ENCODE measurements at regions not wholly inside any gene's neighbourhood (a gene's known extent, or its start where the extent isn't known, plus 50 kb on each side); places are given as distances from the start of the nearest gene placed in this dataset.
"Not testable (repeated sequence)": the region's sequence is repeated elsewhere in the genome, so short reads cannot be mapped to it uniquely, and the experiment has no call there.

GRCh38 chr3:72065236-72065635 lies 280.3 kb upstream of the PROK2 start:
- no peak for DNase-seq (ENCODE audit: low read depth, low spot score)

- DNase-seq (ENCODE audit: low read depth, low spot score): not testable (repeated sequence)
These were observed 279.8 kb upstream of the PROK2 start for GRCh38 chr3:72064727-72065126.

- no peak for DNase-seq (ENCODE audit: low read depth, low spot score)
These were observed 277.1 kb upstream of the PROK2 start for GRCh38 chr3:72062017-72062416.

GRCh38 chr3:72060447-72061034 lies 275.6 kb upstream of the PROK2 start:
- DNase-seq (ENCODE audit: low read depth, low spot score): no peak

GRCh38 chr3:72058493-72059081 lies 273.6 kb upstream of the PROK2 start:
- no peak for DNase-seq (ENCODE audit: low read depth, low spot score)

GRCh38 chr3:72055436-72055835 lies 270.5 kb upstream of the PROK2 start:
- no peak for DNase-seq (ENCODE audit: low read depth, low spot score)

DNA sequence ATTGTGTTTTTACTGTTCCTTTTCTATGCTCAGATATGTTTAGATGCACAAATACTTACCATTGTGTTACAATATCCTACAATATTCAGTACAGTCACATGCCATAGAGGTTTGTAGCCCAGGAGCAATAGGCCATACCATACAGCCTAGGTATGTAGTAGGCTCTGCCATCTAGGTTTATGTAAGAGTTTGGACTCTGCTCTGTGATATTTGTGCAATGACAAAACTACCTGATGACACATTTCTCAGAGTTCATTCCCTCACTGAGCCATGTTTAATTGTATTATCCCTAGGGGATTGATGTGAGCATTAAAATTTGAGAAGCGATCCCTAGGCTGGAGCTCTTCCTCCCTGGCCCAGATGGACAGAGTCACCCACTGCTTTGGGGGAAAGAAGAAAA lies 270.0 kb upstream of the PROK2 start:
- no peak for DNase-seq (ENCODE audit: low read depth, low spot score)

DNA sequence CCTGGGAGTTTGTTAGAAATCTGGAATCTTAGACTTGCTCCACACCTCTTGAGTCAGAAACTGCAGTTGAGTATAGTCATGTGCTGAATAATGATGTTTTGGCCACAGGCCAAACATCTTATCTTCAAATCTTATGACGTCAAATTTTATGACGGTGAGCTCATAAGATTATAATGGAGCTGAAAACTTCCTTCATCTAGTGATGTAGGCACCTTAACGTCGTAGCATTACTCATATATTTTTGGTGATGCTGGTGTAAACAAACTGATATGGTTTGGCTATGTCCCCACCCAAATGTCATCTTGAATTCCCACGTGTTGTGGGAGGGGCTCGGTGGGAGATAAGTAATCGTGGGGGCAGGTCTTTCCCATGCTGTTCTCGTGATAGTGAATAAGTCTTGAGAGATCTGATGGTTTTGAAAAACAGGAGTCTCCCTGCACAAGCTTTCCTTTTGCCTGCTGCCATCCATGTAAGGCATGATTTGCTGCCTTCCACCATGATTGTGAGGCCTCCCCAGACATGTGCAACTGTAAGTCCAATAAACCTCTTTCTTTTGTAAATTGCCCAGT lies 268.0 kb upstream of the PROK2 start:
- DNase-seq (ENCODE audit: low read depth, low spot score): no peak

GRCh38 chr3:72050771-72051170 lies 265.8 kb upstream of the PROK2 start:
- DNase-seq (ENCODE audit: low read depth, low spot score): no peak

- DNase-seq (ENCODE audit: low read depth, low spot score): no peak
These were observed 265.2 kb upstream of the PROK2 start for GRCh38 chr3:72050048-72050632.

- DNase-seq (ENCODE audit: low read depth, low spot score): no peak
These were observed 264.4 kb upstream of the PROK2 start for GRCh38 chr3:72049300-72049699.

DNA sequence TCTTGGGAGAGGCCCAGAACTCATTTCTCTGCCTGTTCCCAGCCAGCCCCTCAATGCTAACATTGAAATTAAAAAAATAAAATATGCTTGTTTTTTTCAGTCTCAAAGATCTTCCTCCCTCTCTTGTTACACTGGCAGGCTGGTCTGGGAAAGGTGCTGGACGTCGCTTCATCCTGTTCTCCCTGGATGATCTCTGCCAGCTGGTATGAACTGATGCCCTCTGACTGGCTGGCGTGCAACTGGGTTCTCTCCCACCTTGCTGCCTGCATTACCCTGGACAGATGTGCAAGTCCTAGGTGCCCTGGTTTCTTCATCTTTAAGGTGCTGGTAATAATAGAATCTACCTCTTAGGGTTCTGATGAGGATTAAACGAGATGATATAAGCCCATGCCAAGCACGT lies 263.9 kb upstream of the PROK2 start:
- no peak for DNase-seq (ENCODE audit: low read depth, low spot score)

DNA sequence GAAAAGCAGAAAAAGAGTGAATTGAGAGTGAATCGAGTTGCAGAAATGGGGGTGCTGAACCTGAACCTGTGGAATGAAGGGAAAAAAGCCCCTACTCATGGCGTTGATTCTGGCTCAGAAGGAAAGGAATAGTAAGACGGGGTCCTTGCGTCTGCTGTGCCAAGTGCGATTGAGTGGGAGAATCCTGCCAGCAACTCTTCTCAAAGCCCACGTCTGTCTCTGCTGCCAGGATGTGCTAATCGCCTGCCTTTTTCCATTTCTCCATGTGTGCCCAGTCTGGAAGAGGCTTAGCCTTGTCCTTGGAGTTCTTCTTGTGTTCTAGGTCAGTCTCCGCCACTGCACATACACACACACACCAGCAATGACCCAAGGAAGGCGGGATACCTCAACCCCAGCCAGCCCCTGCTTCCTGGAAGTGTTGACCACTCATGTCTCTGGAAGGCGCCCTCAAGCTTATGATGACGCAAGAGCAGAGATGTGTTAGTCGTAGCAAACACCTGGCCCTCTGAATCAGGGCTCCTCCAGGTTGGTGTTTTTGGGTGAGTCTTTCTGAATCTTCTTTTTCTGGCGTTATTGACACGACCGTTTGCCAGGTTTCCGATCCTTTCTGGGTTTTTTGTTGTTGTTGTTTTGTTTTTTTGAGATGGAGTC lies 262.4 kb upstream of the PROK2 start:
- DNase-seq (ENCODE audit: low read depth, low spot score): no peak

DNA sequence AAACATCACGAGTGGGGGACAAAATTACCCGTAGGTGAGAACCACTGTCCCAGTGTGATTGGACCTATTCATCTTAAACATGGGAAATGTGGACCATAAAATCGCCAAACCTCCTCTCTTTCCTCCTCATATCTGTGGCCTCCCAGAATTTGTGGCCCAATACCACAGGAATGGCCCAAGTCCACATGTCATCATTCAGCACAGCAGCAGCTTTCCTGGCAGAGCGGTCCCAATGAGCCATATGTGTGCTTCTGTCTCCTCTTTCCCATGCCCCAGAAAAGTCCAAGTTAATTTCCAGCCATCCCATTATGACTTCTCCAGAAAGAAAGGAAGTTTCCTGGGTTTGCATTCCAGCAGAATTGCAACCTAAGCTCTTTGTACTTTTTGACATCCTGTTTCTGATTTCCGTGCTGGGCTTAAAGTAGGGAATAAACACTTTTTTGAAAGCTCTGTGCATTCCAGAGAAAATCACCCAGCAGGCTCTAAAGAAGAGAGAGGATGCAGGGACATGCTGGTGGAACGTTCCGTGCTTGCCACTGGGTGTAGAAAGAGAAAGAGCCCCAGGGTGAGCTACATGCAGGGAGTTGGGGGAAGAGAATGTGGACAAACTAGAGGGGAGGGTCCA lies 259.4 kb upstream of the PROK2 start:
- no peak for DNase-seq (ENCODE audit: low read depth, low spot score)

GRCh38 chr3:72043204-72044133 lies 258.5 kb upstream of the PROK2 start:
- no peak for DNase-seq (ENCODE audit: low read depth, low spot score)

DNA sequence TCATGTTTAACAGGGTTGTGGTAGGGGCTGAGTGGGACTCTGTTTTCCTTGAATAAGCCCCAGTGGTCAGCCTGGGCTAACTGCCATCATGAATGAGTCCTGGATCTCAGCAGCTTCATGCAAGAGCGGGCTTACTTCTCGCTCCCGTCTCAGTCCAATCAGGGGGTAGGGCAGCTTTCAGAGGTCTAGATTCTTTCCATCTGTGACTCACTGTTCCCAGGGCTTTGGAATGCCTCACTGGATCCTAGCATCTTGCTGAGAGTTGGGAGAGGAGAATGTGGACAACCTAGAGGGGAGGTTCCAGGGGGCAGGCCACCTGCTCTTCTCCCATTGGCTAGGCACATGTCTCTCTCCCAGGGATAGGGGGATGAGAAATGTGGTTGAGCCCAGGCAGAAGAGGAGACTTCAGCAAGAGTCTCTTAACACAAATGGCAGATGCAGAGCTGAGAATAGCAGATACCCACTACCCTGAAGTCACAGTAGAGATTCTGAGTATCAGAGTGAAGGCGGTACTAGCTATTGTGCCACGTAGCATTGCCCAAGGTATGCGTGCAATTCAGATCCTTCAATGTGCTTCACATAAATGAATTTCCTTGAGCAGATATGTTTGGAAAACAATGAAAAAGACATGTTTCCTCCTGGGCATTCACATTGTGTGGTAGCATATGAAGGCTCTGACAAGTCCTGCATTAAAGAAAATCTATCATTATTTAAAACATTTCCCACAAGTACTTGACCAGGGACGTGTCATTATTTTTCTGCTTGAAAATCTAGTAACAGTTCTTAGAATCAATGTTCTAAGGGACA lies 257.7 kb upstream of the PROK2 start:
- DNase-seq (ENCODE audit: low read depth, low spot score): no peak

DNA sequence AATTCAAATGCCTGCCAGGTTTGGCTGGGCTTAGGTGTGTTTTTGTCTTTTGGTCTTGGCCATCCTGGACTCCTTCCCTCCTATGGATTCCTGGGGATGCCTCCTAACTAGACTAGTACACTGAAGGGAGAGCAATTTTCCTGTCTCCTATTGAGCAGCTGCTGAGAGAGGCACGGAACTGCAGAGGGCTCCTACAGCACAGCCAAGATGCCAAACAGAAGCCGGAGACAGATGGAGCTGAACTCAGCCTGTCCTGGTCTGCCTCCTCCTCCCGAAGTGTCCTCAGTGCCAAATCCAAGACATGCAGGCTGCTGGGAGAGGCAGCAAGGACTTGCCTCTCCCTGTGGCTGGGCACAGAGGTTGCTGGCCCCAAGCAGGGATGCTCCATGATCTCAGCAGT lies 256.6 kb upstream of the PROK2 start:
- no peak for DNase-seq (ENCODE audit: low read depth, low spot score)

DNA sequence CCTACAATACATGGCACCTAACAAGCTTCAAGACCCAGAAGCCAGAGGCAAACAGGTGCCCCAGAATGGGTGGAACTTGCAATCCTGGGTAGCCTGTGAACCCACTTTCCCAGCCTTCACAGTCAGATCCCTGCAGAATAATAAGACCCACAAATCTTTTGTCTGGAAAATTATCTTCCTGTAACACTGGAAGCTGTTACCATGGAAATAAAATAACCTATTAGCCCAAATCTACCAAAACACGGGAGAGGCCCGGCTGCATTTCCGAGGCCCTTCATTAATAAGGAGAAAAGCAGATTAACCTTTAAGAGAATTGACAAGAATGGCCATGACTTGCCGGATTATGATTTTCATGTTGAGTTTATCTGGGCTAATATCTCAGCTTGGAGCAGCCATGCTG lies 256.1 kb upstream of the PROK2 start:
- DNase-seq (ENCODE audit: low read depth, low spot score): no peak

GRCh38 chr3:72039677-72040076 lies 254.7 kb upstream of the PROK2 start:
- no peak for DNase-seq (ENCODE audit: low read depth, low spot score)

GRCh38 chr3:72036899-72037298 lies 252.0 kb upstream of the PROK2 start:
- DNase-seq (ENCODE audit: low read depth, low spot score): no peak

Measured in activated CD4-positive, CD25-positive, alpha-beta regulatory T cell treated with anti-CD3 and anti-CD28 coated beads, Interleukin-2, amount 50 U/mL, for 16 hours (primary cell).